Kidney (tissue), 13 donors: ENCODE measurements at regions not wholly inside any gene's neighbourhood (a gene's known extent, or its start where the extent isn't known, plus 50 kb on each side); places are given as distances from the start of the nearest gene placed in this dataset.

Experiments
- DNase-seq, 5 donors: peaks; one replicate each; pipeline ENCODE4 v3.0.0-alpha.2; 2013 to 2020
- FAIRE-seq: peaks from 2 replicates; lab custom pipeline; 2012; peaks lifted over from hg19 to GRCh38; lab: Jason Lieb, UNC
- H3K27ac ChIP-seq, 2 donors: one replicate each; pipeline ENCODE4 v1.7.0; 2013; ENCODE audit warnings: low read depth in 2 of 2, low read length in 2 of 2, inconsistent platforms in 1 of 2
- H3K27me3 ChIP-seq: one replicate; pipeline ENCODE4 v1.7.1; 2013; ENCODE audit warnings: low read length, inconsistent platforms; ENCODE audit not compliant: control insufficient read depth, insufficient read depth
- H3K36me3 ChIP-seq, 3 donors: one replicate each; pipeline versions ENCODE4 v1.7.0 to v1.7.1; 2013; ENCODE audit warnings: low read length in 3 of 3, control low read depth in 1 of 3, inconsistent platforms in 1 of 3; ENCODE audit not compliant: insufficient read depth in 3 of 3, control insufficient read depth in 2 of 3
- H3K4me1 ChIP-seq, 3 donors: one replicate each; pipeline versions ENCODE4 v1.7.0 to v1.7.1; 2013; ENCODE audit warnings: low read length in 3 of 3, inconsistent platforms in 1 of 3, low read depth in 1 of 3; ENCODE audit not compliant: control insufficient read depth in 2 of 3, insufficient read depth in 2 of 3
- H3K4me3 ChIP-seq, 3 donors: one replicate each; pipeline versions ENCODE4 v1.7.0 to v1.8.1; 2013; ENCODE audit warnings: low read length in 3 of 3, control low read depth in 1 of 3, inconsistent platforms in 1 of 3
- H3K9ac ChIP-seq, 3 donors: one replicate each; pipeline versions ENCODE4 v1.7.0 to v1.7.1; 2013; ENCODE audit warnings: low read length in 3 of 3, control low read depth in 1 of 3, inconsistent platforms in 1 of 3
- H3K9me3 ChIP-seq, 3 donors: one replicate each; pipeline versions ENCODE4 v1.7.0 to v1.7.1; 2013; ENCODE audit warnings: low read length in 3 of 3, control low read depth in 1 of 3, inconsistent platforms in 1 of 3; ENCODE audit not compliant: control insufficient read depth in 2 of 3, insufficient read depth in 1 of 3
- CTCF ChIP-seq: IDR thresholded peaks from 3 replicates; pipeline ENCODE4 v1.5.1; 2012; ENCODE audit warnings: mild to moderate bottlenecking, moderate library complexity, borderline replicate concordance; ENCODE audit not compliant: insufficient read depth; ENCODE audit errors: extremely low read depth
- intact Hi-C: fragments of 100-400 bp; cut with DNase I; formaldehyde crosslinking; loops from one replicate; pipeline ENCODE4 v1.11.1; 2022
- donor health status: control.
- donor health status: control.
- donor health status: control.
- donor health status: control.
- donor health status: control.
- donor health status: DM: yes; HTN: yes; CAD: no.
- donor health status: Normal renal cell carcinoma (clear cell type).

- Histone ChIP-seq H3K4me3 (no peak overlapping the region), H3K27me3 (no peaks in the 10 kb centered on the region), H3K36me3 (no peaks in the 10 kb centered on the region), H3K9ac (no peak overlapping the region), H3K27ac (no peak overlapping the region), H3K4me1 (no peaks in the 10 kb centered on the region), H3K9me3 (peaks cover 0 to 15% (median 2%) of the 10 kb centered on the region in 3 donors)
- DNase-seq (no peak), FAIRE-seq (no peak)
- no peak for TF ChIP-seq CTCF
- intact Hi-C loops, result no loop called here
Measured at GRCh38 chr1:29722598-29722997, 486.3 kb downstream of the PTPRU start.

DNA sequence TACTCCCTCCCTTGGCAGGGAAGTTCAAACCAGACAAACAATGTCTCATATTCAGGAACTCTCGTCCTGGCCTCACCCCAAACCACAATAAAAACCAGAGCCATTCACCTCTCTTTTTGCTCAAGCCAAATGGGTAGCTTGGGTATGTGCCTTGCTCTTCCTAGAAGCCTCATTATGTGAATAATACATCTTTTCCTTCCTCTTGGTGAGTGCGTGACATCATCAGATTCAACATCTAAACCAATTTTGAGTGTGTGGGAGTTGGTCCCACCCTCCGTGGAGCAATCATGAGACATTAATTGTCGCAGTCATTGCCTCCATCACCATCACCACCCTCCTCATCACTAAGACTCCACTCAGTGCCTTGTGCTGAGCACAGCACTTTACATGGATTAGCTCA lies 482.9 kb downstream of the PTPRU start:
- Histone ChIP-seq H3K27ac (no peak overlapping the region), H3K27me3 (no peaks in the 10 kb centered on the region), H3K36me3 (no peaks in the 10 kb centered on the region), H3K9ac (no peak overlapping the region), H3K9me3 (peaks cover 0 to 15% (median 2%) of the 10 kb centered on the region in 3 donors), H3K4me3 (no peak overlapping the region), H3K4me1 (no peaks in the 10 kb centered on the region)
- FAIRE-seq, result no peak
- TF ChIP-seq CTCF, result no peak
- no peak for DNase-seq
- intact Hi-C loops, result no loop called here

DNA sequence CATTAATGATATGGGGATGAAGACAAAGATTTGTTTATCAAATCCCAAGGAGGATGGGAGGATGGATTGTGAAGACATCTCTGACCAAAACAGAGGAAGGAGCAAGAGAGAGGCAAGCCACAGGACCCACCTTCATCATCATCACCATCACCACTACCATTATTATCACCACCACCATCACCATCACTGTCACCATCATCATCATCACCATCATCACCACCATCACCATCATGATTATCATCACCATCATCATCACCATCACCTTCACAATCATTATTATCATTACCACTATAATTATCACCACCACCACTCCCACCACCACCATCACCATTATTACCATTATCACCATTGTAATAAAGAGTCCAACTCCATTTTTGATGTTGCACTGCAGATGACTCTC lies 482.5 kb downstream of the PTPRU start:
- H3K4me3 ChIP-seq, result no peak overlapping the region
- no peaks in the 10 kb centered on the region for H3K36me3 ChIP-seq
- no peak overlapping the region for H3K27ac ChIP-seq
- H3K9ac ChIP-seq, result no peak overlapping the region
- no peak for TF ChIP-seq CTCF
- DNase-seq (no peak), FAIRE-seq (no peak)
- H3K27me3 ChIP-seq, result no peaks in the 10 kb centered on the region
- H3K4me1 ChIP-seq, result no peaks in the 10 kb centered on the region
- intact Hi-C loops, result no loop called here
- peaks cover 0 to 15% (median 2%) of the 10 kb centered on the region in 3 donors for H3K9me3 ChIP-seq

GRCh38 chr1:29716306-29716705 lies 480.0 kb downstream of the PTPRU start:
- H3K4me3 ChIP-seq, result no peak overlapping the region
- no peak for TF ChIP-seq CTCF
- H3K27ac ChIP-seq, result no peak overlapping the region
- intact Hi-C loops, result no loop called here
- FAIRE-seq (no peak), DNase-seq (no peak)
- H3K9ac ChIP-seq, result no peak overlapping the region
- H3K27me3 ChIP-seq, result no peaks in the 10 kb centered on the region
- no peaks in the 10 kb centered on the region for H3K4me1 ChIP-seq
- no peaks in the 10 kb centered on the region for H3K36me3 ChIP-seq
- H3K9me3 ChIP-seq, result no peaks in the 10 kb centered on the region
